Stimulated activated naive CD4-positive, alpha-beta T cell (primary cell): ENCODE measurements at regions not wholly inside any gene's neighbourhood (a gene's known extent, or its start where the extent isn't known, plus 50 kb on each side); places are given as distances from the start of the nearest gene placed in this dataset.

Source experiments
- DNase-seq, 6 experiments: peaks; one replicate each; lab custom pipeline; 2025; lab: John Stamatoyannopoulos, UW

- no peak for DNase-seq
Measured at GRCh38 chr4:65126200-65126599, 544.1 kb downstream of the EPHA5 start.

GRCh38 chr4:65120287-65120686 is 550.0 kb downstream of the EPHA5 start:
- DNase-seq: no peak

GRCh38 chr4:65102419-65102818 is 567.9 kb downstream of the EPHA5 start:
- no peak for DNase-seq

- DNase-seq: no peak
Measured at GRCh38 chr4:65096630-65097029, 573.7 kb downstream of the EPHA5 start.

- no peak for DNase-seq
Measured at GRCh38 chr4:65089666-65090065, 580.6 kb downstream of the EPHA5 start.

- DNase-seq: no peak
Measured at GRCh38 chr4:65083076-65083475, 587.2 kb downstream of the EPHA5 start.

GRCh38 chr4:65071564-65071963 is 598.7 kb downstream of the EPHA5 start:
- no peak for DNase-seq

- DNase-seq: no peak
Measured at GRCh38 chr4:65069177-65069576, 601.1 kb downstream of the EPHA5 start.

GRCh38 chr4:65066106-65066505 is 604.2 kb downstream of the EPHA5 start:
- no peak for DNase-seq

- DNase-seq: no peak
Measured at GRCh38 chr4:65063601-65064000, 606.7 kb downstream of the EPHA5 start.

- no peak for DNase-seq
Measured at GRCh38 chr4:65050786-65051185, 619.5 kb downstream of the EPHA5 start.

- no peak for DNase-seq
Measured at GRCh38 chr4:65046192-65047133, 623.8 kb downstream of the EPHA5 start.

GRCh38 chr4:65033899-65034298 is 624.6 kb upstream of the TECRL start:
- DNase-seq: no peak

- no peak for DNase-seq
Measured at GRCh38 chr4:65028592-65028991, 619.3 kb upstream of the TECRL start.

GRCh38 chr4:65023883-65024670 is 614.8 kb upstream of the TECRL start:
- no peak for DNase-seq

GRCh38 chr4:65023081-65023480 is 613.8 kb upstream of the TECRL start:
- no peak for DNase-seq

- no peak for DNase-seq
Measured at GRCh38 chr4:65021737-65022136, 612.5 kb upstream of the TECRL start.

GRCh38 chr4:65021149-65021548 is 611.9 kb upstream of the TECRL start:
- no peak for DNase-seq

GRCh38 chr4:65019775-65020174 is 610.5 kb upstream of the TECRL start:
- DNase-seq: no peak

- DNase-seq: no peak
Measured at GRCh38 chr4:65018313-65018712, 609.1 kb upstream of the TECRL start.

GRCh38 chr4:65014078-65014477 is 604.8 kb upstream of the TECRL start:
- DNase-seq: no peak

GRCh38 chr4:65007841-65008439 is 598.7 kb upstream of the TECRL start:
- no peak for DNase-seq

- DNase-seq: no peak
Measured at GRCh38 chr4:64975177-64975576, 565.9 kb upstream of the TECRL start.
